CD14-positive monocyte (primary cell): ENCODE measurements at regions not wholly inside any gene's neighbourhood (a gene's known extent, or its start where the extent isn't known, plus 50 kb on each side); places are given as distances from the start of the nearest gene placed in this dataset.

Experiments used
- DNase-seq, 3 donors: peaks; one replicate each; pipeline ENCODE4 v3.0.0-alpha.2; 2011 to 2022
- H2AFZ ChIP-seq: 2 replicates; pipeline ENCODE4 v1.6.0; 2012; ENCODE audit warnings: mild to moderate bottlenecking, low read depth, low read length, inconsistent platforms; ENCODE audit not compliant: insufficient read depth, poor library complexity, severe bottlenecking
- H3K27ac ChIP-seq, 2 donors: 1 replicate in 1 of 2; 2 replicates in 1 of 2; pipeline ENCODE4 v1.5.1; 2012 to 2013; ENCODE audit warnings: low read length in 2 of 2, control low read depth in 1 of 2, inconsistent platforms in 1 of 2, low read depth in 1 of 2, mild to moderate bottlenecking in 1 of 2
- H3K27me3 ChIP-seq, 2 donors: one replicate each; pipeline versions ENCODE4 v1.6.0 to v1.6.1; 2011 to 2013; ENCODE audit warnings: low read length in 2 of 2; ENCODE audit not compliant: control insufficient read depth in 2 of 2, insufficient read depth in 2 of 2
- H3K36me3 ChIP-seq, 2 donors: replicated peaks in 1 of 2; 1 replicate in 1 of 2; 2 replicates in 1 of 2; pipeline versions ENCODE4 v1.5.1 to v1.6.1; 2012 to 2013; ENCODE audit warnings: low read length in 2 of 2, control low read depth in 1 of 2, inconsistent platforms in 1 of 2, mild to moderate bottlenecking in 1 of 2; ENCODE audit not compliant: insufficient read depth in 2 of 2, control insufficient read depth in 1 of 2
- H3K4me1 ChIP-seq, 2 donors: 1 replicate in 1 of 2; 2 replicates in 1 of 2; pipeline versions ENCODE4 v1.5.1 to v1.6.1; 2012 to 2013; ENCODE audit warnings: low read length in 2 of 2, control low read depth in 1 of 2, inconsistent platforms in 1 of 2, mild to moderate bottlenecking in 1 of 2, moderate library complexity in 1 of 2; ENCODE audit not compliant: insufficient read depth in 2 of 2, control insufficient read depth in 1 of 2
- H3K4me2 ChIP-seq: replicated peaks from 2 replicates; pipeline ENCODE3; 2012; ENCODE audit warnings: low read length, moderate library complexity, mild to moderate bottlenecking; ENCODE audit not compliant: poor library complexity, severe bottlenecking; ENCODE audit errors: extremely low read depth
- H3K4me3 ChIP-seq, 3 experiments: fragments of 200-600 bp in 1 of 3; sonication (generic) in 1 of 3; replicated peaks in 1 of 3; 1 replicate in 2 of 3; 2 replicates in 1 of 3; pipeline ENCODE4 v1.5.1; 2011 to 2013; ENCODE audit warnings: low read length in 3 of 3, mild to moderate bottlenecking in 3 of 3, control low read depth in 2 of 3, low read depth in 2 of 3, inconsistent platforms in 1 of 3, moderate library complexity in 1 of 3
- H3K79me2 ChIP-seq: 2 replicates; pipeline ENCODE4 v1.6.0; 2012; ENCODE audit warnings: mild to moderate bottlenecking, control low read depth, inconsistent platforms, low read length, moderate library complexity; ENCODE audit not compliant: insufficient read depth
- H3K9ac ChIP-seq: 2 replicates; pipeline ENCODE4 v1.6.0; 2017; ENCODE audit warnings: low read length, mild to moderate bottlenecking; ENCODE audit not compliant: insufficient read depth, poor library complexity, severe bottlenecking
- H3K9me3 ChIP-seq, 2 donors: replicated peaks in 1 of 2; 1 replicate in 1 of 2; 2 replicates in 1 of 2; pipeline versions ENCODE4 v1.5.1 to v1.6.1; 2012 to 2013; ENCODE audit warnings: low read length in 2 of 2, control low read depth in 1 of 2; ENCODE audit not compliant: control insufficient read depth in 1 of 2, insufficient read depth in 1 of 2
- H4K20me1 ChIP-seq: 2 replicates; pipeline ENCODE4 v1.6.0; 2012; ENCODE audit warnings: mild to moderate bottlenecking, low read length, control low read depth, moderate library complexity; ENCODE audit not compliant: insufficient read depth
- H3K27ac Mint-ChIP-seq, 7 donors: one replicate each; pipeline ENCODE4 v1.8.0; 2020; ENCODE audit warnings: mild to moderate bottlenecking in 7 of 7, mixed read lengths in 7 of 7, moderate library complexity in 6 of 7, inconsistent platforms in 2 of 7
- H3K27me3 Mint-ChIP-seq, 3 donors: one replicate each; pipeline ENCODE4 v1.8.0; 2021 to 2022; ENCODE audit warnings: low read depth in 3 of 3, mild to moderate bottlenecking in 3 of 3, mixed read lengths in 3 of 3, moderate library complexity in 3 of 3, inconsistent platforms in 1 of 3
- H3K36me3 Mint-ChIP-seq, 2 donors: one replicate each; pipeline ENCODE4 v1.8.0; 2020; ENCODE audit warnings: mixed read lengths in 2 of 2, inconsistent platforms in 1 of 2, mild to moderate bottlenecking in 1 of 2
- H3K4me1 Mint-ChIP-seq: one replicate; pipeline ENCODE4 v1.8.0; 2020; ENCODE audit warnings: mild to moderate bottlenecking, mixed read lengths
- H3K4me3 Mint-ChIP-seq, 2 donors: one replicate each; pipeline ENCODE4 v1.8.0; 2020; ENCODE audit warnings: mild to moderate bottlenecking in 2 of 2, mixed read lengths in 2 of 2, moderate library complexity in 1 of 2
- H3K9me3 Mint-ChIP-seq, 7 donors: one replicate each; pipeline ENCODE4 v1.8.0; 2020 to 2022; ENCODE audit warnings: mixed read lengths in 7 of 7, mild to moderate bottlenecking in 6 of 7, moderate library complexity in 6 of 7, inconsistent platforms in 2 of 7
- CTCF ChIP-seq: fragments of 200-600 bp; IDR thresholded peaks from one replicate; pipeline ENCODE4 v1.8.0; 2022; ENCODE audit warnings: antibody characterized with exemption, mild to moderate bottlenecking
- WGBS: methylation state at CpG from one replicate; pipeline ENCODE4 v1.1.5; 2013; ENCODE audit warnings: missing lambda C conversion rate; ENCODE audit not compliant: insufficient coverage; 5-methylcytosine and 5-hydroxymethylcytosine counted together
- intact Hi-C, 2 donors: fragments of 100-400 bp; cut with micrococcal nuclease; formaldehyde crosslinking; loops; one replicate each; pipeline versions ENCODE4 v1.15.0 to v1.15.1; 2023

GRCh38 chr5:111927191-111927590 is 170.2 kb upstream of the NREP start:
- no CpG with 5 or more reads among the region's 2 CpGs for WGBS
- H3K27me3 ChIP-seq, result no peaks in the 10 kb centered on the region
- Mint-ChIP-seq H3K4me3 (no peak overlapping the region), H3K27me3 (peaks cover 0 to 4% (median 2%) of the 10 kb centered on the region in 3 donors), H3K4me1 (peaks cover 44% of the 10 kb centered on the region), H3K27ac (no peak overlapping the region), H3K9me3 (peaks cover 0 to 3% (median 0%) of the 10 kb centered on the region in 7 donors), H3K36me3 (no peaks in the 10 kb centered on the region)
- no peaks in the 10 kb centered on the region for H3K9me3 ChIP-seq
- DNase-seq, result no peak
- H3K4me2 ChIP-seq, result no peak overlapping the region
- no peak for TF ChIP-seq CTCF
- H3K4me3 ChIP-seq, result no peak overlapping the region
- H4K20me1 ChIP-seq, result no peaks in the 10 kb centered on the region
- intact Hi-C loops, result no loop called here
- no peak overlapping the region for H2AFZ ChIP-seq
- H3K79me2 ChIP-seq, result no peaks in the 10 kb centered on the region
- no peak overlapping the region for H3K27ac ChIP-seq
- H3K9ac ChIP-seq, result no peak overlapping the region
- no peaks in the 10 kb centered on the region for H3K36me3 ChIP-seq
- H3K4me1 ChIP-seq, result peaks cover 32 to 46% of the 10 kb centered on the region in 2 donors

GRCh38 chr5:111926026-111926425 is 169.0 kb upstream of the NREP start:
- Histone ChIP-seq H3K4me1 (peaks cover 27 to 37% of the 10 kb centered on the region in 2 donors), H3K4me3 (no peak overlapping the region), H3K79me2 (no peaks in the 10 kb centered on the region), H2AFZ (no peak overlapping the region), H3K9me3 (no peaks in the 10 kb centered on the region), H3K36me3 (no peaks in the 10 kb centered on the region), H3K27me3 (no peaks in the 10 kb centered on the region), H4K20me1 (no peaks in the 10 kb centered on the region), H3K27ac (no peak overlapping the region), H3K9ac (no peak overlapping the region), H3K4me2 (no peak overlapping the region)
- 63% methylated on average over 1 of the region's 3 CpGs for WGBS
- Mint-ChIP-seq H3K9me3 (peaks cover 0 to 3% (median 0%) of the 10 kb centered on the region in 7 donors), H3K36me3 (no peaks in the 10 kb centered on the region), H3K27ac (no peak overlapping the region), H3K27me3 (peaks cover 0 to 4% (median 2%) of the 10 kb centered on the region in 3 donors), H3K4me1 (peaks cover 36% of the 10 kb centered on the region), H3K4me3 (no peak overlapping the region)
- TF ChIP-seq CTCF, result no peak
- DNase-seq, result no peak
- intact Hi-C loops, result no loop called here
